ENCODE measurements at regions not wholly inside any gene's neighbourhood (a gene's known extent, or its start where the extent isn't known, plus 50 kb on each side); places are given as distances from the start of the nearest gene placed in this dataset.

DNA sequence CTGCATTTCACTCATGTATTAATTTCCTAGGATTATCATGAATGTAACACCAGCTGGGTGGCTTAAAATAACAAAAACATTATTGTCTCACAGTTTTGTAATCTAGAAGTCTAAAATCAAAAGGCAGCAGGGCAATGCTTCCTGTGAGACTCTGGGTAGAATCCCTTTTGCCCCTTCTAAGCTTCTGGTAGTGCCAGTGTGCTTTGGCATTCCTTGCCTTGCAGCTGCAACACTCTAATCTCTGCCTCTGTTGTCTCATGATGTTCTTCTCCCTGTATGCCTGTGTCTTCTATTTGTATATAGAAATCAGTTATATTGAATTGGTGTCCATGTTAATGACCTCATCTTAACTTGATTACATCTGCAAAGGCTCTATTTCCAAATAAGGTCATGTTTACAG is 1117.3 kb downstream of the PCDH18 start:
- Mint-ChIP-seq H3K4me3 (no peak overlapping the region), H3K27ac (no peak overlapping the region), H3K27me3 (no peaks in the 10 kb centered on the region), H3K9me3 (peaks cover 4% of the 10 kb centered on the region), H3K4me1 (ENCODE audit: low read depth in 2 of 2) (no peaks in the 10 kb centered on the region), H3K36me3 (no peaks in the 10 kb centered on the region)
- ATAC-seq (no peak), DNase-seq (ENCODE audit: low spot score) (no peak)

DNA sequence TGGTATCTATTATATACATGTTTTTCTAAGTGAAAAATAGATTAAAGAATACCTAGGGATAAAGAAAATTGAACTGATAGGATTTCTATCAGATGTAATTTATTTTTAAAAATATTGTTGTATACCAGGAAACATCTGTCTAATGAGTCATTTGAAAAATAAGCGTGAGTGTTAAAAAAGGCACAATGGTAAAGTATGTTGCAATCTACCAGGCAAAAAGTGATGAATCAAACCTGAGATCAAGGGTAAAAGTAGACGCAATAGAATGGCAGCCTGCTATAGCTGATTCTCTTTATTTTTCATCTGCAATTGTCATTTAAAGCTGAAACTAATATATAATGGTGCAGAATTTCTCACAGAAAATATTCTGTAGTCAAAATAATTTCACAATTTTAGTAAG is 1119.6 kb downstream of the PCDH18 start:
- ATAC-seq (no peak), DNase-seq (ENCODE audit: low spot score) (no peak)
- H3K9me3 Mint-ChIP-seq: peaks cover 4% of the 10 kb centered on the region
- H3K27ac Mint-ChIP-seq: no peak overlapping the region
- no peaks in the 10 kb centered on the region for H3K27me3 Mint-ChIP-seq
- H3K4me3 Mint-ChIP-seq: no peak overlapping the region
- no peaks in the 10 kb centered on the region for H3K36me3 Mint-ChIP-seq
- no peaks in the 10 kb centered on the region for H3K4me1 Mint-ChIP-seq (ENCODE audit: low read depth in 2 of 2)

DNA sequence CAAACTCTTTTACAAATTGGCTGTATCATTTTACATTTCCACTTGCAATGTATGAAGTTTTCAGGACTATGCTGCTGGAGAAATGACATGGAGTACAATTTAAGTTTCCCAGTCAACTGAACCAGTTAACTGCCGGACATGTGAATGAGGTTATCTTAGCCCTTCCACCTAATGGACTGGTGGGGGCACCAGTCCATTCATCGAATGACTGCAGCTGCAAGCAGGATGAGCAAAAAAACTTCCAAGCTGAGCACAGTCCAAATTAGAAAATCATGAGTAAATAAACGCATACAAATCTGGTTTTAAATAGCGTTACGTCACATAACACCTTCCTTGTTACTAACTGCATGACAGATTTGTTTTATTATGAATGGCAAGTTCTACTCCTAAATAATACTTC is 1131.5 kb downstream of the PCDH18 start:
- no peak for ATAC-seq
- H3K4me3 Mint-ChIP-seq: no peak overlapping the region
- H3K9me3 Mint-ChIP-seq: peaks cover 11% of the 10 kb centered on the region
- no peak overlapping the region for H3K27ac Mint-ChIP-seq
- H3K27me3 Mint-ChIP-seq: no peaks in the 10 kb centered on the region
- DNase-seq (ENCODE audit: low spot score): no peak
- no peaks in the 10 kb centered on the region for H3K36me3 Mint-ChIP-seq
- no peaks in the 10 kb centered on the region for H3K4me1 Mint-ChIP-seq (ENCODE audit: low read depth in 2 of 2)

DNA sequence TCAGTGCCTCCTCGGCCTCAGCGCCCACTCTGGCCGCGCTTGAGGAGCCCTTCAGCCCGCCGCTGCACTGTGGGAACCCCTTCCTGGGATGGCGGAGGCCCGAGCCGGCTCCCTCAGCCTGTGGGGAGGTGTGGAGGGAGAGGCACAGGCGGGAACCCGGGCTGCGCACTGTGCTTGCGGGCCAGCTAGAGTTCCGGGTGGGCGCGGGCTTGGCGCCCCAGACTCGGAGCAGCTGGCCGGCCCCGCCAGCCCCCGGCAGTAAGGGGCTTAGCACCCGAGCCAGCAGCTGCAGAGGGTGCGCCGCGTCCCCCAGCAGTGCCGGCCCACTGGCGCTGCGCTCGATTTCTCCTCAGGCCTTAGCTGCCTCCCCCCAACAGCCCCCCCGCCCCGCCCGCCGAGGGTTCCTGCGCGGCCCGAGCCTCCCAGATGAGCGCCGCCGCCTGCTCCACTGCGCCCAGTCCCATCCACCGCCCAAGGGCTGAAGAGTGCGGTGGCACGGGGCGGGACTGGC is 1137.0 kb downstream of the PCDH18 start:
- Mint-ChIP-seq H3K27me3 (no peaks in the 10 kb centered on the region), H3K4me3 (no peak overlapping the region), H3K27ac (no peak overlapping the region), H3K4me1 (ENCODE audit: low read depth in 2 of 2) (no peaks in the 10 kb centered on the region), H3K9me3 (peaks cover 16% of the 10 kb centered on the region), H3K36me3 (no peaks in the 10 kb centered on the region)
- DNase-seq (ENCODE audit: low spot score) (no peak), ATAC-seq (no peak)

DNA sequence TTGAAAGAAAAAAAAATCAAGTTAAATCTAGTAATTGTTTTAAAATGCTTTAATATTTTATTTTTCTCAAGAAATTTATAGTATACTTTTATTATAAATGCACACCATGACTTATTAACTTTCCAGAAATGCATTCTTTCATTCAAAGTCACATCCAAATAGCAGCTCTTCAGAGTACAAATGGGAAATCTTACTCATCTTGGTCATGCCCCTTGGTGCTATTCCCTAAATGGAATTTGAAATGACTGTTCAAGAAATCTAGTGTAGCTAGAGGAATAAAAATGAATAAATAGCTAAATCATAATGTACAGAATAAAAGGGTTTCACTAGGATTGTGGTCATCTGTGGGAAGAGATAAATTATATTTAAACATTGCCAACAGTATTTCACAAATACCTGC is 1139.7 kb downstream of the PCDH18 start:
- H3K27ac Mint-ChIP-seq: no peak overlapping the region
- no peak for ATAC-seq
- H3K9me3 Mint-ChIP-seq: peaks cover 13% of the 10 kb centered on the region
- no peaks in the 10 kb centered on the region for H3K36me3 Mint-ChIP-seq
- H3K4me3 Mint-ChIP-seq: no peak overlapping the region
- H3K27me3 Mint-ChIP-seq: no peaks in the 10 kb centered on the region
- no peak for DNase-seq (ENCODE audit: low spot score)
- no peaks in the 10 kb centered on the region for H3K4me1 Mint-ChIP-seq (ENCODE audit: low read depth in 2 of 2)

DNA sequence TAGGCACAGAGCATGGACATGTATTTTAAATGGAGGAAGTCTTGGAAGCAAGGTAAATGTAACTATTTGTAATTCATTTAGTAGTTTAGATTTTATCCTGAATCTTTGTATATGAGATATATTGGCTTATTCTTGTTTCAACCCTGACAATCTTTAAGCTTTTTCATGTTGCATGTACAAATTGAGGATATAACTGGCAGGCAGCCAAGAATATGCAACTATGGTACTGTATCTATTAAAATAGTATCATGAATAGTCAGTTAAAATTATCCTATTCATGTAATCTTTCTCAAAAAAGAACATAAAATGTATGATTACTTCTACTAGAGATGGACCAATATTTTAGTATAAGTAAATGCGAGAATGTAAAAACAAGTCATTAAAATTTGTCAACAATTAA is 1141.5 kb downstream of the PCDH18 start:
- ATAC-seq (no peak), DNase-seq (ENCODE audit: low spot score) (no peak)
- H3K9me3 Mint-ChIP-seq: peaks cover 6% of the 10 kb centered on the region
- H3K27ac Mint-ChIP-seq: no peak overlapping the region
- no peaks in the 10 kb centered on the region for H3K4me1 Mint-ChIP-seq (ENCODE audit: low read depth in 2 of 2)
- no peaks in the 10 kb centered on the region for H3K36me3 Mint-ChIP-seq
- H3K4me3 Mint-ChIP-seq: no peak overlapping the region
- no peaks in the 10 kb centered on the region for H3K27me3 Mint-ChIP-seq

DNA sequence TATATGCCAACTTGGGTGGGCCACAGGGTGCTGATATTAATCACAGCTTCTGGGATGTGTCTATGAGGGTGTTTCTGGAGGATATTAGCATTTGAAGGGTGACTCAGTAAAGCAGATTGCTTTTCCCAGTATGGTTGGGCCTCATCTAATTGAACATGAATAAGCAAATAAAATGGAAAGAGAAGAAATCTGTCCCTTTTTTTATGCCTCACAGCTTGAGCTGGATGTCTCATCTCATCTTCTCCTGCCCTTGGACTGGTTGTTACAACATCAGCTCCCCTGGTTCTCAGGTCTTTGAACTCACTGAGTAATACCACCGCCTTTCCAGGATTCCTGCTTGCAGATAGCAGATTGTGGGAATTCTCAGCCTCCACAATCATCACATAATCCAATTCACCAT is 1149.2 kb downstream of the PCDH18 start:
- DNase-seq (ENCODE audit: low spot score) (no peak), ATAC-seq (no peak)
- no peaks in the 10 kb centered on the region for H3K36me3 Mint-ChIP-seq
- H3K4me1 Mint-ChIP-seq (ENCODE audit: low read depth in 2 of 2): no peaks in the 10 kb centered on the region
- H3K27ac Mint-ChIP-seq: no peak overlapping the region
- H3K9me3 Mint-ChIP-seq: no peaks in the 10 kb centered on the region
- no peak overlapping the region for H3K4me3 Mint-ChIP-seq
- no peaks in the 10 kb centered on the region for H3K27me3 Mint-ChIP-seq

DNA sequence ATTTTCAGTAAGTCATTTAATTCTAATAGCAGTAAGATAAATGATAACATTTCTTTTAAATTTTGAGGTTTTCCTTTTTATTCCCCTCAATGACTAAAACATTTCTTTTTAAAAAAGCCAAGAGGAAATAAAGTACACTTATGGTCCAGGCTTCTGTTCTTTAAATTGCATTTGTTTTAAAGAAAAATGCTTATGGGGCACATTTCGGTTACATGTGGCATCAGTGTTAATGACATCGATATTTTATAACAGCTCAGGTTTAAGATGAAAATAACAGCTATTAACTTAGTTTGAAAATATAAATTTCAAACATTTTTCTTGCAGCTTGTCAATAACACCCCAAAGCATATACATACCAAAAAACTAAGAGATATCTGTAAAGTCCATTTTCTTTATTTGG is 1161.1 kb downstream of the PCDH18 start:
- Mint-ChIP-seq H3K9me3 (peaks cover 7% of the 10 kb centered on the region), H3K4me1 (ENCODE audit: low read depth in 2 of 2) (no peaks in the 10 kb centered on the region), H3K4me3 (no peak overlapping the region), H3K27ac (no peak overlapping the region), H3K36me3 (no peaks in the 10 kb centered on the region), H3K27me3 (no peaks in the 10 kb centered on the region)
- ATAC-seq (no peak), DNase-seq (ENCODE audit: low spot score) (no peak)

DNA sequence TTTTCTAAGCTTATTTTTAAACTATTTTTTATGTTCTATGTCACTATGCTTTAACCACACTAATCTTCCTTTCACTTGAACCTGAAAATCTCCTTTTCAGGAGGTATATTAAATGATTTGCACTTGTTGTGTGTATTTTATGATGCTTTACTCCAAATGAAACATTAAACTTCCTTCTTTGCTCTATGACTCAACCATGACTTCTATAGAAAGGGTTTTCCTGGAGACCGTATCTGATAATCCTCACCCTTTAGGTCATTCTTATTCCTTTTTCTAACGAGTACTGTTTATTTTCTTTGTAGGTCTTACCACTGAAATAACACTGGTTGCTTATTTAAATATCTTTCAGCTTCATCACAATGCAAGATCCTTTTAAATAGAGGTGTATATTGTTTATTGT is 1163.2 kb downstream of the PCDH18 start:
- DNase-seq (ENCODE audit: low spot score) (no peak), ATAC-seq (no peak)
- Mint-ChIP-seq H3K4me3 (no peak overlapping the region), H3K9me3 (peaks cover 8% of the 10 kb centered on the region), H3K27me3 (no peaks in the 10 kb centered on the region), H3K27ac (no peak overlapping the region), H3K36me3 (no peaks in the 10 kb centered on the region), H3K4me1 (ENCODE audit: low read depth in 2 of 2) (no peaks in the 10 kb centered on the region)

DNA sequence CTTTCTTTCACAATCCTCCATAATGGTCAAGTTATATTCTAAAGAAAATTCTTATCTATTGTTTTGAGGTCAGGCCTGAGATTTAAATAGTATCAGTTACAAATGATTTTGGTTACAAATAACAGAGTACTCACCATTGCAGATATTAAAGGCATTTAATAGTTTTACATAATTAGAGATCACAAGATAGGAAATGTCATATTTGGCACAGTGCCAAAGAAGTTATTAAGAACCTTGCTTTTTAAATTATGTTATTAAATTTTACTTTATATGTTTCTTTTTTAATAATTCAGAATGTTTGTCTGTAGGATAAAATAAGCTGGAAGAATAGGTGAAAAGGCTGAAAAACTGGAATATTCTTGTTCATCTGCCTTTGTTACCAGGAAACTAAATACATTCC is 1174.7 kb downstream of the PCDH18 start:
- Mint-ChIP-seq H3K9me3 (peaks cover 7% of the 10 kb centered on the region), H3K27me3 (no peaks in the 10 kb centered on the region), H3K4me3 (no peak overlapping the region), H3K4me1 (ENCODE audit: low read depth in 2 of 2) (no peaks in the 10 kb centered on the region), H3K27ac (no peak overlapping the region), H3K36me3 (peaks cover 7% of the 10 kb centered on the region)
- DNase-seq (ENCODE audit: low spot score) (no peak), ATAC-seq (no peak)

DNA sequence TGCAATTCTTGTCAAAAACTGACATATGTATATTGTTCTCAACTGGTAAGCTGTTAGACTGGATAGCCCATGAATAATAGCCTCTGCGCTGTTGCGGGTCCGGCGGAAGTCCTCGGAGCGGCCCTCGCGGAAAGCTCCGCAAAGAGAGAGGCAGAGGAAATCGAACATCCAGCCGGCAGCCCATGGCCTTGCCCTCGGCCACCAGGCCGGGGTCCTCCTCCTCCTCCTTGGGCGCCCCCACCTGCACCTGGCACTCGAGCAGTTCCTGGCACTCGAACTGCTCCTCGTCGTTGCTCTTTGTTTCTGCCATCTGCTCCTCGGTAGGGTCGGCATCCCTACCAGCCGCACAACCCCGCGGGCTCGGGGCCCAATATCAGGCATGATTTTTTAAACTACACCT is 1176.3 kb downstream of the PCDH18 start:
- H3K9me3 Mint-ChIP-seq: peaks cover 7% of the 10 kb centered on the region
- no peaks in the 10 kb centered on the region for H3K27me3 Mint-ChIP-seq
- H3K36me3 Mint-ChIP-seq: peaks cover 7% of the 10 kb centered on the region
- DNase-seq (ENCODE audit: low spot score) (no peak), ATAC-seq (no peak)
- no peak overlapping the region for H3K4me3 Mint-ChIP-seq
- H3K27ac Mint-ChIP-seq: no peak overlapping the region
- H3K4me1 Mint-ChIP-seq (ENCODE audit: low read depth in 2 of 2): no peaks in the 10 kb centered on the region

DNA sequence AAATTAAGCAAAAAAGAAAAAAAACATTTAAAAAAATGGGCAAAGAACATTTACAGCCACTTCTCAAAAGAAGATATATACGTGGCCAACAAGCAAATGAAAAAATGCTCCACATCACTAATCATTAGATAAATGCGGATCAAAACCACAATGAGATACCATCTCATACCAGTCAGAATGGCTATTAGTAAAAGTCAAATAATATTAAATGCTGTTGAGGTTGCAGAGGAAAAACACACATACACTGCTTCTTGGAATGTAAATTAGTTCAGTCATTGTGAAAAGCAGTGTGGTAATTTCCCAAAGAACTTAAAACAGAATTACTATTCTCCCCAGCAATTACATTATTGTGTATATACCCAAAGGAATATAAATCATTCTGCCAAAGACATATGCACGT is 1189.0 kb downstream of the PCDH18 start:
- DNase-seq (ENCODE audit: low spot score) (no peak), ATAC-seq (no peak)
- Mint-ChIP-seq H3K27ac (no peak overlapping the region), H3K27me3 (no peaks in the 10 kb centered on the region), H3K9me3 (peaks cover 13% of the 10 kb centered on the region), H3K4me1 (ENCODE audit: low read depth in 2 of 2) (no peaks in the 10 kb centered on the region), H3K4me3 (no peak overlapping the region), H3K36me3 (peaks cover 14% of the 10 kb centered on the region)

DNA sequence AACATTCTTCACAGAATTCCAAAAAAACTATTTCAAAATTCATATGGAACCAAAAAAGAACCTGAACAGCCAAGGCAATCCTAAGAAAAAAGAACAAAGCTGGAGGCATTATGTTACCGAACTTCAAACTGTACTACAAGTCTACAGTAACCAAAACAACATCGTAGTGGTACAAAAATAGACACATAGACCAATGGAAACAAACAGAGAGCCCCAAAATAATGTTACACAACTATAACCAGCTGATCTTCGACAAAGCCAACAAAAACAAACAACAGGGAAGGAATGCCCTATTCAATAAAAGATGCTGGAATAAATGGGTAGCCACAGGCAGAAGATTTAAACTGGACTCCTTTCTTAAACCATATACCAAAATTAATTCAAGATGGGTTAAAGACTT is 1189.6 kb downstream of the PCDH18 start:
- no peak overlapping the region for H3K27ac Mint-ChIP-seq
- no peaks in the 10 kb centered on the region for H3K4me1 Mint-ChIP-seq (ENCODE audit: low read depth in 2 of 2)
- H3K9me3 Mint-ChIP-seq: peaks cover 13% of the 10 kb centered on the region
- no peaks in the 10 kb centered on the region for H3K27me3 Mint-ChIP-seq
- peaks cover 14% of the 10 kb centered on the region for H3K36me3 Mint-ChIP-seq
- DNase-seq (ENCODE audit: low spot score) (no peak), ATAC-seq (no peak)
- no peak overlapping the region for H3K4me3 Mint-ChIP-seq

DNA sequence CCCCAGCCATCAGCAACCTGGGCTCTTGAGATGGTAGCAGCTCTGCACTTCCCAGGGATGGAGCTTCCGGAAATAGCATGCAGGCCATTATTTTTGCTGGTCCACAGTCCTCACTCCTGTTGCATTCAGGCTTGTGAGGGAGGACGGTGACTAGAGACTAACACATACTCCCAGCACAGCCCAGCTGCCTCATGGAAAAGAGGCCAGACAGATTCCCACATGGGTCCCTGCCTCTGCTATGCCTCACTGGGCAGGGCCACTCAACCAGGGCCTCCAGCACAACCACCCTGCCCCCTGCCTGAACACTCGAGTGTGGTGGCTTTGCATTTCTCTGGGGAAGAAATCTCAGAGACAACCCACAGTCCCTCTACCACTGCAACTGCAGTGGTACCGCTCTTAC is 1195.1 kb downstream of the PCDH18 start:
- no peak overlapping the region for H3K4me3 Mint-ChIP-seq
- H3K27me3 Mint-ChIP-seq: no peaks in the 10 kb centered on the region
- H3K4me1 Mint-ChIP-seq (ENCODE audit: low read depth in 2 of 2): no peaks in the 10 kb centered on the region
- DNase-seq (ENCODE audit: low spot score) (no peak), ATAC-seq (no peak)
- no peak overlapping the region for H3K27ac Mint-ChIP-seq
- H3K36me3 Mint-ChIP-seq: peaks cover 14% of the 10 kb centered on the region
- peaks cover 12% of the 10 kb centered on the region for H3K9me3 Mint-ChIP-seq

DNA sequence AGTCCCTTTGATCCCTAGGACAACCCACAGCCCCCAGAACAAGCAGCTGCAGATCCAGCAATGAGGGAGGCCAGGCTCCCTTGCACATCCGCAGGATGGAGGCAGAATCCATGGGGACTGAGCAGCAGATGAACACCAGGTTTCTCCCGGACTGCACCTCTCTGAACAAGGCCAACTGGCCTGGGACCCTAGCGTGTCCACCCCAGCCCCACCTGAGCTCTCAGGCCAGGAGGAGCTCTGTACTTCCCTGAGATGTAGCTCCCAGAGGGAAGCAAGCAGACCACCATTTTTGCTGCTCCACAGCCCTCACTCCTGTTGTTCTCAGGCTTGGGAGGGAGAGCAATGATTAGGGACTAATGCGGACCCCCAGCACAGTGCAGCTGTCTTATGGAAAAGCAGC is 1195.8 kb downstream of the PCDH18 start:
- peaks cover 12% of the 10 kb centered on the region for H3K9me3 Mint-ChIP-seq
- no peaks in the 10 kb centered on the region for H3K4me1 Mint-ChIP-seq (ENCODE audit: low read depth in 2 of 2)
- H3K27ac Mint-ChIP-seq: no peak overlapping the region
- no peak overlapping the region for H3K4me3 Mint-ChIP-seq
- H3K36me3 Mint-ChIP-seq: peaks cover 14% of the 10 kb centered on the region
- ATAC-seq (no peak), DNase-seq (ENCODE audit: low spot score) (no peak)
- no peaks in the 10 kb centered on the region for H3K27me3 Mint-ChIP-seq

Data from natural killer cell treated with Interleukin-12 subunit alpha and Interleukin-12 subunit beta and Interleukin-15 and Interleukin-18, amount 100 ng/mL, for 72 hours (primary cell).